SK-N-SH (cell line): ENCODE measurements at regions not wholly inside any gene's neighbourhood (a gene's known extent, or its start where the extent isn't known, plus 50 kb on each side); places are given as distances from the start of the nearest gene placed in this dataset.
"Not testable (repeated sequence)": the region's sequence is repeated elsewhere in the genome, so short reads cannot be mapped to it uniquely, and the experiment has no call there.

Experiments
- EP300 ChIP-seq, 2 experiments: IDR thresholded peaks; 2 replicates each; pipeline versions ENCODE4 v1.4.0 to v1.6.1; 2012; ENCODE audit warnings: borderline replicate concordance in 1 of 2, low read depth in 1 of 2, low read length in 1 of 2
- EZH2phosphoT487 ChIP-seq: fragments of 200-600 bp; sonication (generic); IDR thresholded peaks from 2 replicates; pipeline ENCODE4 v1.6.1; 2017; ENCODE audit warnings: low read depth, mixed run types, mild to moderate bottlenecking, antibody characterized with exemption, moderate library complexity, borderline replicate concordance
- FOXJ3 ChIP-seq: sonication (generic); formaldehyde crosslinking; IDR thresholded peaks from 2 replicates; pipeline ENCODE4 v1.5.1; 2020; ENCODE audit warnings: mild to moderate bottlenecking, missing genetic modification reagents
- TAF1 ChIP-seq: IDR thresholded peaks from 2 replicates; pipeline ENCODE4 v1.6.1; 2012; ENCODE audit warnings: low read depth, mild to moderate bottlenecking, low read length, moderate library complexity, borderline replicate concordance
- TCF12 ChIP-seq: IDR thresholded peaks from 2 replicates; pipeline ENCODE4 v1.4.0; 2012
- USF1 ChIP-seq: IDR thresholded peaks from 2 replicates; pipeline ENCODE4 v1.4.0; 2012; ENCODE audit warnings: low read depth, borderline replicate concordance
- USF2 ChIP-seq: fragments of 150-350 bp; IDR thresholded peaks from 2 replicates; pipeline ENCODE4 v1.6.1; 2017; ENCODE audit warnings: antibody characterized with exemption, low read length, low read depth, borderline replicate concordance
- YY1 ChIP-seq: IDR thresholded peaks from 2 replicates; pipeline ENCODE4 v1.4.0; 2012; ENCODE audit warnings: low read depth, mild to moderate bottlenecking
- TF ChIP-seq, protein P1 (sequence below): fragments of 200-600 bp; sonication (generic); IDR thresholded peaks from 2 replicates; pipeline ENCODE4 v1.6.1; 2017; ENCODE audit warnings: antibody characterized with exemption, mild to moderate bottlenecking, moderate library complexity
- TF ChIP-seq, protein P2 (sequence below): IDR thresholded peaks from 2 replicates; pipeline ENCODE4 v1.6.1; 2012; ENCODE audit warnings: mild to moderate bottlenecking, low read depth, low read length, moderate library complexity

GRCh38 chr16:16451721-16452410 lies 72.9 kb downstream of the NPIPA7 start:
- TF ChIP-seq, protein P1, sequence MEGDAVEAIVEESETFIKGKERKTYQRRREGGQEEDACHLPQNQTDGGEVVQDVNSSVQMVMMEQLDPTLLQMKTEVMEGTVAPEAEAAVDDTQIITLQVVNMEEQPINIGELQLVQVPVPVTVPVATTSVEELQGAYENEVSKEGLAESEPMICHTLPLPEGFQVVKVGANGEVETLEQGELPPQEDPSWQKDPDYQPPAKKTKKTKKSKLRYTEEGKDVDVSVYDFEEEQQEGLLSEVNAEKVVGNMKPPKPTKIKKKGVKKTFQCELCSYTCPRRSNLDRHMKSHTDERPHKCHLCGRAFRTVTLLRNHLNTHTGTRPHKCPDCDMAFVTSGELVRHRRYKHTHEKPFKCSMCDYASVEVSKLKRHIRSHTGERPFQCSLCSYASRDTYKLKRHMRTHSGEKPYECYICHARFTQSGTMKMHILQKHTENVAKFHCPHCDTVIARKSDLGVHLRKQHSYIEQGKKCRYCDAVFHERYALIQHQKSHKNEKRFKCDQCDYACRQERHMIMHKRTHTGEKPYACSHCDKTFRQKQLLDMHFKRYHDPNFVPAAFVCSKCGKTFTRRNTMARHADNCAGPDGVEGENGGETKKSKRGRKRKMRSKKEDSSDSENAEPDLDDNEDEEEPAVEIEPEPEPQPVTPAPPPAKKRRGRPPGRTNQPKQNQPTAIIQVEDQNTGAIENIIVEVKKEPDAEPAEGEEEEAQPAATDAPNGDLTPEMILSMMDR, result not testable (repeated sequence)
- not testable (repeated sequence) for TF ChIP-seq USF1; EZH2phosphoT487; YY1; TAF1; USF2; EP300 (IDR thresholded peaks at IDR 0.05; ENCODE audit: borderline replicate concordance in 1 of 2, low read depth in 1 of 2, low read length in 1 of 2); FOXJ3 (CRISPR knock-in tag); TCF12
- TF ChIP-seq, protein P2, sequence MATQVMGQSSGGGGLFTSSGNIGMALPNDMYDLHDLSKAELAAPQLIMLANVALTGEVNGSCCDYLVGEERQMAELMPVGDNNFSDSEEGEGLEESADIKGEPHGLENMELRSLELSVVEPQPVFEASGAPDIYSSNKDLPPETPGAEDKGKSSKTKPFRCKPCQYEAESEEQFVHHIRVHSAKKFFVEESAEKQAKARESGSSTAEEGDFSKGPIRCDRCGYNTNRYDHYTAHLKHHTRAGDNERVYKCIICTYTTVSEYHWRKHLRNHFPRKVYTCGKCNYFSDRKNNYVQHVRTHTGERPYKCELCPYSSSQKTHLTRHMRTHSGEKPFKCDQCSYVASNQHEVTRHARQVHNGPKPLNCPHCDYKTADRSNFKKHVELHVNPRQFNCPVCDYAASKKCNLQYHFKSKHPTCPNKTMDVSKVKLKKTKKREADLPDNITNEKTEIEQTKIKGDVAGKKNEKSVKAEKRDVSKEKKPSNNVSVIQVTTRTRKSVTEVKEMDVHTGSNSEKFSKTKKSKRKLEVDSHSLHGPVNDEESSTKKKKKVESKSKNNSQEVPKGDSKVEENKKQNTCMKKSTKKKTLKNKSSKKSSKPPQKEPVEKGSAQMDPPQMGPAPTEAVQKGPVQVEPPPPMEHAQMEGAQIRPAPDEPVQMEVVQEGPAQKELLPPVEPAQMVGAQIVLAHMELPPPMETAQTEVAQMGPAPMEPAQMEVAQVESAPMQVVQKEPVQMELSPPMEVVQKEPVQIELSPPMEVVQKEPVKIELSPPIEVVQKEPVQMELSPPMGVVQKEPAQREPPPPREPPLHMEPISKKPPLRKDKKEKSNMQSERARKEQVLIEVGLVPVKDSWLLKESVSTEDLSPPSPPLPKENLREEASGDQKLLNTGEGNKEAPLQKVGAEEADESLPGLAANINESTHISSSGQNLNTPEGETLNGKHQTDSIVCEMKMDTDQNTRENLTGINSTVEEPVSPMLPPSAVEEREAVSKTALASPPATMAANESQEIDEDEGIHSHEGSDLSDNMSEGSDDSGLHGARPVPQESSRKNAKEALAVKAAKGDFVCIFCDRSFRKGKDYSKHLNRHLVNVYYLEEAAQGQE, result not testable (repeated sequence)
